K562 (cell line): ENCODE measurements at regions not wholly inside any gene's neighbourhood (a gene's known extent, or its start where the extent isn't known, plus 50 kb on each side); places are given as distances from the start of the nearest gene placed in this dataset.

ENCODE experiments used
- ATAC-seq: fragments of 200-7000 bp; cut with Tn5 transposase; 3 replicates; pipeline ENCODE4 v1.9.1; 2020; ENCODE audit warnings: moderate library complexity
- BruUV-seq: library from RNA; stranded (reverse); fragments of 400-500 nt; replicated peaks from 2 replicates; lab custom pipeline; 2021; lab: Mats Ljungman, UMichigan
- CTCF ChIA-PET: fragments of 300-600 bp; formaldehyde crosslinking; extraction: SDS; loops from one replicate; lab custom pipeline; 2021; ENCODE audit warnings: low intra/inter-chr PET ratio; lab: Yijun Ruan, JAX
- POLR2A ChIA-PET: fragments of 300-600, 350-650 bp; sonication (Branson Sonifier 250); formaldehyde crosslinking; extraction: SDS; loops from one replicate; lab custom pipeline; 2021; ENCODE audit warnings: antibody characterized with exemption, inconsistent platforms; lab: Yijun Ruan, JAX
- DNase-seq, 4 experiments: peaks; one replicate each; pipeline versions ENCODE4 v3.0.0 to v3.0.0-alpha.2; 2011 to 2018; ENCODE audit warnings: low spot score in 3 of 4, mixed read lengths in 3 of 4; ENCODE audit errors: extremely low read depth in 1 of 4
- FAIRE-seq: peaks from 2 replicates; lab custom pipeline; 2011; peaks lifted over from hg19 to GRCh38; lab: Jason Lieb, UNC
- H2AFZ ChIP-seq: 2 replicates; pipeline ENCODE4 v1.6.0; 2011; ENCODE audit warnings: low read depth, low read length, control low read depth, inconsistent platforms
- H3K27ac ChIP-seq: fragments of 200-600 bp; 3 replicates; pipeline ENCODE4 v1.8.0; 2011; ENCODE audit warnings: low read depth, mild to moderate bottlenecking, control low read depth, inconsistent platforms, low read length, moderate library complexity, mixed read lengths; ENCODE audit errors: extremely low read depth
- H3K27me3 ChIP-seq, 2 experiments: fragments of 300-600 bp in 1 of 2; 2 replicates in 1 of 2; 3 replicates in 1 of 2; pipeline versions ENCODE4 v1.6.0 to v1.8.0; 2011; ENCODE audit warnings: inconsistent platforms in 2 of 2, low read length in 2 of 2, mild to moderate bottlenecking in 1 of 2, mixed read lengths in 1 of 2, moderate library complexity in 1 of 2; ENCODE audit not compliant: control insufficient read depth in 2 of 2, insufficient read depth in 2 of 2
- H3K36me3 ChIP-seq: fragments of 300-600 bp; 3 replicates; pipeline ENCODE4 v1.8.0; 2011; ENCODE audit warnings: mild to moderate bottlenecking, low read length, inconsistent platforms; ENCODE audit not compliant: control insufficient read depth, insufficient read depth
- H3K4me1 ChIP-seq, 2 experiments: fragments of 200-600 bp in 1 of 2; replicated peaks in 1 of 2; 2 replicates in 1 of 2; 3 replicates in 1 of 2; pipeline versions ENCODE4 v1.5.1 to v1.8.0; 2011; ENCODE audit warnings: inconsistent platforms in 2 of 2, low read length in 2 of 2, mild to moderate bottlenecking in 1 of 2, mixed read lengths in 1 of 2, moderate library complexity in 1 of 2; ENCODE audit not compliant: control insufficient read depth in 2 of 2, insufficient read depth in 2 of 2
- H3K4me2 ChIP-seq: 2 replicates; pipeline ENCODE4 v1.6.1; 2011; ENCODE audit warnings: low read length, control low read depth, inconsistent platforms, mixed read lengths; ENCODE audit not compliant: insufficient read depth
- H3K4me3 ChIP-seq: fragments of 200-600 bp; sonication (generic), shearing (Covaris generic); 2 replicates; pipeline ENCODE4 v1.5.1; 2016; ENCODE audit warnings: control low read depth, inconsistent platforms
- H3K79me2 ChIP-seq: fragments of 200-600 bp; 3 replicates; pipeline ENCODE4 v1.8.0; 2011; ENCODE audit warnings: low read length, inconsistent platforms; ENCODE audit not compliant: control insufficient read depth, insufficient read depth
- H3K9ac ChIP-seq, 2 experiments: 2 replicates each; pipeline versions ENCODE4 v1.6.0 to v1.6.1; 2011; ENCODE audit warnings: low read depth in 2 of 2, low read length in 2 of 2, control low read depth in 1 of 2, inconsistent platforms in 1 of 2, mild to moderate bottlenecking in 1 of 2, mixed read lengths in 1 of 2; ENCODE audit not compliant: insufficient read depth in 1 of 2
- H3K9me1 ChIP-seq: one replicate; pipeline ENCODE4 v1.6.0; 2011; ENCODE audit warnings: inconsistent platforms, mild to moderate bottlenecking, low read length, moderate library complexity; ENCODE audit not compliant: control insufficient read depth, insufficient read depth
- H3K9me3 ChIP-seq: replicated peaks from 2 replicates; pipeline ENCODE4 v1.5.1; 2011; ENCODE audit warnings: low read depth, low read length, inconsistent platforms; ENCODE audit not compliant: control insufficient read depth, insufficient read depth
- H4K20me1 ChIP-seq: replicated peaks from 2 replicates; pipeline ENCODE4 v1.6.1; 2011; ENCODE audit warnings: low read length, inconsistent platforms, mixed read lengths; ENCODE audit not compliant: control insufficient read depth, insufficient read depth
- ARID4B ChIP-seq: sonication (generic); formaldehyde crosslinking; IDR thresholded peaks from 2 replicates; pipeline ENCODE4 v1.8.0; 2022; ENCODE audit warnings: mild to moderate bottlenecking, missing genetic modification reagents
- NONO ChIP-seq, 2 experiments: fragments of 200-400 bp in 1 of 2; fragments of 450-650 bp in 1 of 2; formaldehyde crosslinking in 1 of 2; IDR thresholded peaks; 2 replicates each; pipeline ENCODE4 v1.6.1; 2017; ENCODE audit warnings: low read depth in 2 of 2, mild to moderate bottlenecking in 2 of 2, moderate library complexity in 2 of 2, low read length in 1 of 2
- POLR3A ChIP-seq: IDR thresholded peaks from 2 replicates; pipeline ENCODE4 v1.6.1; 2011; ENCODE audit warnings: borderline replicate concordance, mild to moderate bottlenecking, moderate library complexity; ENCODE audit not compliant: insufficient read length, insufficient read depth; ENCODE audit errors: extremely low read depth
- ZNF253 ChIP-seq: fragments of 250-450 bp; sonication (Bioruptor Pico); conservative IDR thresholded peaks from 2 replicates; pipeline ENCODE4 v1.6.1; 2021; ENCODE audit warnings: mild to moderate bottlenecking
- ZNF263 ChIP-seq: sonication (generic); formaldehyde crosslinking; IDR thresholded peaks from 2 replicates; pipeline ENCODE4 v1.8.0; 2022; ENCODE audit warnings: mild to moderate bottlenecking, missing genetic modification reagents, borderline replicate concordance
- ZNF551 ChIP-seq: fragments of 250-450 bp; sonication (Bioruptor Pico); IDR thresholded peaks from 2 replicates; pipeline ENCODE4 v1.5.0; 2021; ENCODE audit warnings: mild to moderate bottlenecking, moderate library complexity
- WGBS: fragments of 100-300 bp; shearing (Covaris generic); methylation state at CpG from one replicate; pipeline ENCODE4 v1.1.6; 2016; ENCODE audit warnings: low coverage, mixed read lengths; ENCODE audit not compliant: insufficient coverage; ENCODE audit errors: missing lambda C conversion rate; 5-methylcytosine and 5-hydroxymethylcytosine counted together
- in situ Hi-C: fragments of 300-500 bp; cut with MboI; formaldehyde crosslinking; loops from 4 replicates; pipeline ENCODE4 v1.15.0; 2018; ENCODE audit warnings: inconsistent platforms, mixed read lengths
- intact Hi-C: fragments of 100-400 bp; cut with micrococcal nuclease; formaldehyde crosslinking; loops from 2 replicates; pipeline ENCODE4 v1.14.2; 2022

DNA sequence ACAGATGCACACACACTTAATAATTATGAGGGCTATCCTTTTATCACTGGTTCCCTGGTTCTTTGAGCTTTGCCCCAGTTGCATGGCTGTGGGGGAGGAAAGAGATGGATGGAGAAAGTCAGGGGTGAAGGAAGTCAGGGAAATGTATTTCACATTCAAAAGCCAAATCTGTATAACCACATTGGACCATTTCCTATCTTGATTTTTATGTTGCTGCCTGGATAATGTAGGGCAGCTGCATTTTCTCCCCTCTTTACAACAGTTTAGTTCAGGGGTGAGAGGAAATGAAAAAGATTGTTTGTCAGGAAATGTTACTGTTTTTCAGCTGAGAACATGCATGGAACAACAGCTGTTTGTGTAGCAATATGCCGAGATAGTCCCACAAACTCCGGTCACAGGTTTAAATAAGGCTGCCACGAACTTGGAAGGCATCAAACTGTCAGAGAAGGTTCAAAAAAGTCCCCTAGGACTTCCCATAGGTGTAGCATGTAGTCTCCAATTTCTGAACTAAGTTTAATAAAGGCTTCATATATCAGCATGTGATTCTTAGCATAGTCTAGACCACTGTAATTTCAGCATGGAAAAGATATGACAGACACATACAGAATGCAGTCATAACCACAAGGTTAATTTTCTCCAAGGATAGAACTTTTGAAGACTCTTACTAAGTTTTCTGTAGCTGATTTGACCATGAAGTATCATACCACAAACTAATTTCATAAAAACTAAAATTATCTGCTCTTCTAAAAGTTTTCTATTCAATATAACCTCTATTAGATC is 82.1 kb upstream of the COL21A1 start:
- in situ Hi-C loops (no loop called here), intact Hi-C loops (no loop called here)
- POLR2A ChIA-PET, result no interaction called here
- Histone ChIP-seq H3K27me3 (no peaks in the 10 kb centered on the region), H3K36me3 (no peaks in the 10 kb centered on the region), H3K4me3 (no peak overlapping the region), H3K9me1 (no peaks in the 10 kb centered on the region), H2AFZ (no peak overlapping the region), H3K79me2 (no peaks in the 10 kb centered on the region), H3K9ac (no peak overlapping the region), H3K4me2 (no peak overlapping the region), H3K27ac (no peak overlapping the region), H3K9me3 (no peaks in the 10 kb centered on the region), H3K4me1 (no peaks in the 10 kb centered on the region), H4K20me1 (no peaks in the 10 kb centered on the region)
- TF ChIP-seq POLR3A (no peak), ZNF551 (no peak), ZNF253 (CRISPR knock-in tag) (no peak), ARID4B (CRISPR knock-in tag) (no peak), NONO (IDR thresholded peaks at IDR 0.05; ENCODE audit: low read depth in 2 of 2, low read length in 1 of 2) (no peak), ZNF263 (no peak)
- 3% methylated on average over 3 of the region's 3 CpGs for WGBS
- CTCF ChIA-PET, result no interaction called here
- DNase-seq (no peak), FAIRE-seq (no peak), ATAC-seq (no peak)
- no TSS peak for BruUV-seq
